RWPE2 (cell line): ENCODE measurements at regions not wholly inside any gene's neighbourhood (a gene's known extent, or its start where the extent isn't known, plus 50 kb on each side); places are given as distances from the start of the nearest gene placed in this dataset.

ENCODE experiments used
- ATAC-seq: fragments of 200-7000 bp; cut with Tn5 transposase; 3 replicates; pipeline ENCODE4 v1.9.1; 2021; ENCODE audit warnings: low read depth
- DNase-seq: peaks from one replicate; pipeline ENCODE4 v3.0.0-alpha.2; 2020; ENCODE audit warnings: low spot score
- H3K27ac ChIP-seq: fragments of 450-650 bp; 2 replicates; pipeline ENCODE4 v1.5.1; 2017; ENCODE audit warnings: mild to moderate bottlenecking; ENCODE audit not compliant: poor library complexity, severe bottlenecking
- H3K27me3 ChIP-seq: fragments of 250-450 bp; sonication (Bioruptor Pico); 2 replicates; pipeline ENCODE4 v1.5.1; 2021; ENCODE audit warnings: mild to moderate bottlenecking, moderate library complexity; ENCODE audit not compliant: insufficient read depth, poor library complexity, severe bottlenecking
- H3K36me3 ChIP-seq: fragments of 250-450 bp; sonication (Bioruptor Pico); 2 replicates; pipeline ENCODE4 v1.5.1; 2020; ENCODE audit warnings: low read depth, mild to moderate bottlenecking, moderate library complexity
- H3K4me1 ChIP-seq: fragments of 250-450 bp; sonication (Bioruptor Pico); 2 replicates; pipeline ENCODE4 v1.5.1; 2021; ENCODE audit warnings: mild to moderate bottlenecking, moderate library complexity; ENCODE audit not compliant: insufficient read depth, poor library complexity, severe bottlenecking
- H3K4me3 ChIP-seq: fragments of 250-450 bp; sonication (Bioruptor Pico); 2 replicates; pipeline ENCODE4 v1.5.1; 2021; ENCODE audit warnings: mild to moderate bottlenecking, moderate library complexity; ENCODE audit not compliant: severe bottlenecking
- H3K9me3 ChIP-seq: fragments of 250-450 bp; sonication (Bioruptor Pico); 2 replicates; pipeline ENCODE4 v1.5.1; 2021; ENCODE audit warnings: mild to moderate bottlenecking, moderate library complexity; ENCODE audit not compliant: severe bottlenecking
- TF ChIP-seq, protein P1 (sequence below): fragments of 450-650 bp; IDR thresholded peaks from one replicate; pipeline ENCODE4 v1.5.1; 2017; ENCODE audit warnings: mild to moderate bottlenecking, moderate library complexity; ENCODE audit not compliant: poor library complexity, severe bottlenecking

DNA sequence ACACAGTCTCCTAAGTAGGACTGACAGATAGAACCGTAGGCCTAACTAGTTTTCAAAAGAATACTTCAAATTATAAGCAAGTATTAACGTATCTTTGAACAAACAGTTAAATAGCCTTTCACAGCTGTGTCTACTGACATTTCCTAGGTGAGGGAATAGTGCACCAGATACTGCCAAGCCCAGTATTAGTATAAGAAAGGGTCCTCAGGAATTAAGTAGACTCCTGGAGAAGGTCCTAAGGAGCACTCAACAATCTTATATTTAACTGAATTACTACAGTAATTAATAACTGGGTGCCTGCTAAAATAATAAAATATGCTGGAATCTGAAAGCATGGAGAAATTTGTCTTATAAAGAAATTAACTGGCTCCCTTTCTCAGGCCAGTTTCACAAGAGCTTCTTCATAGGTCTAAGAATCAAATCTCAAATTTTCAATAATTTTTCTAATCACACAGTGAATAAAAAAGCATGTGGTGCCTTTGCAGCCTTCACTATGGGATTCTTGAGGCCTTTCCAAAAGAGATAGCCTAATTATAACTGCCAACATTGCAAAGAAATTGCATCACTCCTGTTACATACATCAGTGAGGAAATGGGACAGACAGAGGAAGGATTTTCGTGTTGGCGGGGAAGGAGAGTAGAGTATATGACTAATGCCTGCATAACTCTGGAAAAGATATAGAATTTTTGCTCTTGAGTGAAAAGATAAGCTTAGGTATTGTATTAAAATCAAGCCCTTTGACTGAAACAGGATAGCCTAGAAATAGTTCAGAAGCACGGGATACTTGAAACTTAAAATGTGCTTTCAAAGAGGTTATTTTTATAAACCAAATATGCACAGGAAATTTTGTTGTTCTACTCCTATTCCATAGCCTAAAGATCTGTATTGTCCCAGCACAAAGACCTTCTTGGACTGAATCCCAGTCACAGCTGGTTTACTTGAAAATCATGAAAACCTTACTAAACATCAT is 228.6 kb upstream of the STK17B start:
- Histone ChIP-seq H3K4me1 (peaks cover 36% of the 10 kb centered on the region), H3K36me3 (no peaks in the 10 kb centered on the region), H3K27me3 (no peaks in the 10 kb centered on the region), H3K27ac (peak overlapping the region; percentile 96), H3K4me3 (no peak overlapping the region), H3K9me3 (no peaks in the 10 kb centered on the region)
- peak; percentile 97 for ATAC-seq
- TF ChIP-seq, protein P1, sequence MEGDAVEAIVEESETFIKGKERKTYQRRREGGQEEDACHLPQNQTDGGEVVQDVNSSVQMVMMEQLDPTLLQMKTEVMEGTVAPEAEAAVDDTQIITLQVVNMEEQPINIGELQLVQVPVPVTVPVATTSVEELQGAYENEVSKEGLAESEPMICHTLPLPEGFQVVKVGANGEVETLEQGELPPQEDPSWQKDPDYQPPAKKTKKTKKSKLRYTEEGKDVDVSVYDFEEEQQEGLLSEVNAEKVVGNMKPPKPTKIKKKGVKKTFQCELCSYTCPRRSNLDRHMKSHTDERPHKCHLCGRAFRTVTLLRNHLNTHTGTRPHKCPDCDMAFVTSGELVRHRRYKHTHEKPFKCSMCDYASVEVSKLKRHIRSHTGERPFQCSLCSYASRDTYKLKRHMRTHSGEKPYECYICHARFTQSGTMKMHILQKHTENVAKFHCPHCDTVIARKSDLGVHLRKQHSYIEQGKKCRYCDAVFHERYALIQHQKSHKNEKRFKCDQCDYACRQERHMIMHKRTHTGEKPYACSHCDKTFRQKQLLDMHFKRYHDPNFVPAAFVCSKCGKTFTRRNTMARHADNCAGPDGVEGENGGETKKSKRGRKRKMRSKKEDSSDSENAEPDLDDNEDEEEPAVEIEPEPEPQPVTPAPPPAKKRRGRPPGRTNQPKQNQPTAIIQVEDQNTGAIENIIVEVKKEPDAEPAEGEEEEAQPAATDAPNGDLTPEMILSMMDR = no peak
- peak; percentile 50 for DNase-seq

DNA sequence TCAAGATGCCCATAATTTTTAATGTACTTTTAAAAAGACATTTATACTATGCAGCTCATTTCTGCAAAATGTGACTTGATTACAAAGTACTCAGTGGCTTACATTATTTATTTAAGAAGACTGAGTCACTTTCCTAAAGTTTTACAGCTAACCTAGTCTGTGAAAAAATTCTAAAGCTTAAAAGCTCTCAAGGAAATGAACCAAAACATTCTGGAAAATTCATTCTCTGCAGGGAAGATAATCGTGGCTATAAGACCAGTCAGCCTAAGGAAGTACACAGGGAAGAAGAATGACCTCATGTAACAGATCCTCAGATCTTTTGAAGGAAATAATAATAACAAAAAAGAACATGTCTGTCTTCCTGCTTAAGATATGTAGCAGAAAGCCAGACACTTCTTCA is 232.1 kb upstream of the STK17B start:
- DNase-seq (no peak), ATAC-seq (peak; percentile 9; the same call in 2 of the 3 replicates)
- peaks cover 36% of the 10 kb centered on the region for H3K4me1 ChIP-seq
- no peaks in the 10 kb centered on the region for H3K9me3 ChIP-seq
- peak overlapping the region; percentile 69 for H3K27ac ChIP-seq
- H3K27me3 ChIP-seq = no peaks in the 10 kb centered on the region
- TF ChIP-seq, protein P1 = no peak
- no peak overlapping the region for H3K4me3 ChIP-seq
- no peaks in the 10 kb centered on the region for H3K36me3 ChIP-seq

DNA sequence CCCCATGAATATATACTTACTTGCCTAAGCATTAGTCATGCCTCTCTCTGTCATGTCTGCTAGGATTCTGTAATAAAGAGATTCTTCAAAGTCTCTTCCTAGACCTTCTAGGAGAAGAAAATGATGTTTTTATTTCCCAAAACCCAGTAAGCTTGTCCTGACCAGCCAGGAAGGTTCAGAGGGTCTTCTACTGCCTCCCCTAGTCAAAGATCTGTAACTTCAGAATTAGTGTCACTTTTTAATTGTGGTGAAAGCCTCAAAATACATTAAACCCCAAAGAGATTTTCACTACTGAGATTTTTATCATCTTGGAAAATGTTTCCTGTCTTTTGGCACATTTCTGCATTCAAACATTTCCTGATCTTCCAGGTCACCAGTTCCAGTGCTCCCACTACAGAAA is 232.9 kb upstream of the STK17B start:
- DNase-seq = no peak

DNA sequence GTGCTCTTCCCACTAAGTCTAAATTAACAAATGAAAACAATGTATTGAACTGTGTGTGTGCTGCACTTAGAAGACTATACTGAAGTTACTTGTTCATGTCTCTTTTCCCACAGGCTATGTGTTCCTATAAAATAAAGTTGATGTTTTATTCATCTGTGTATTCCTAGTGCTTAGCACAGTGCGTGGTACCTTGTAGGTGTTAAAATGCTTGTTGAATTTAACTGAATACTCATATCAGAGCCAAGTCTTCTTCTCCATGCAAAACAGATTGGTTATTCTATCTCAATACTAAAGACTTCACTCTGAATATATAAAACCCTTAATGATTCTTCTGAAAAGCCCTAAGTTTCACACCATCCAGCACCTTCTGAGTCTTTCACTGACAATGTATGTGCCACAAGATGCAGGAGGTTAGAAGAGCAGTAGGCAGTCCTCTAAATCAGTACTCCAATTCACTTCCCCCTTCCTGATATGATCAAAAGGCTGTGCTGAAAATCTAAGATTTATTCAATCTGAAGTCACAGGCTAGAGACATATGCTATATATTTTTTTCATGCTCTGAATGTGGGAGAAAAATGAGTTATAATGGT is 231.7 kb upstream of the CCDC150 start:
- DNase-seq = no peak
- peaks cover 16% of the 10 kb centered on the region for H3K4me1 ChIP-seq
- no peaks in the 10 kb centered on the region for H3K27me3 ChIP-seq
- TF ChIP-seq, protein P1 = no peak
- no peaks in the 10 kb centered on the region for H3K36me3 ChIP-seq
- H3K27ac ChIP-seq = no peak overlapping the region
- H3K4me3 ChIP-seq = no peak overlapping the region
- no peaks in the 10 kb centered on the region for H3K9me3 ChIP-seq
- ATAC-seq = no peak

More for the DNA sequence above, 232.9 kb upstream of the STK17B start:
- Histone ChIP-seq H3K4me1 (peaks cover 36% of the 10 kb centered on the region), H3K27ac (peak overlapping the region; percentile 69), H3K27me3 (no peaks in the 10 kb centered on the region), H3K4me3 (no peak overlapping the region), H3K36me3 (no peaks in the 10 kb centered on the region), H3K9me3 (no peaks in the 10 kb centered on the region)
- TF ChIP-seq, protein P1 = no peak
- ATAC-seq = no peak
